IMR-90 (cell line): ENCODE measurements at regions not wholly inside any gene's neighbourhood (a gene's known extent, or its start where the extent isn't known, plus 50 kb on each side); places are given as distances from the start of the nearest gene placed in this dataset.
A peak's percentile ranks its signal among the peaks of the same experiment; 100 is the strongest.

Source experiments
- ATAC-seq: fragments of 200-7000 bp; cut with Tn5 transposase; 2 replicates; pipeline ENCODE4 v1.9.1; 2020; ENCODE audit warnings: low read depth, mild to moderate bottlenecking, moderate library complexity
- BruUV-seq: library from RNA; stranded (reverse); fragments of 400-500 nt; replicated peaks from 2 replicates; lab custom pipeline; 2021; lab: Mats Ljungman, UMichigan
- CTCF ChIA-PET: fragments of 300-600 bp; formaldehyde crosslinking; extraction: SDS; loops from one replicate; lab custom pipeline; 2021; ENCODE audit warnings: antibody characterized with exemption; lab: Yijun Ruan, JAX
- POLR2A ChIA-PET: fragments of 300-600 bp; sonication (Branson Sonifier 250); formaldehyde crosslinking; loops from one replicate; lab custom pipeline; 2022; ENCODE audit warnings: antibody characterized with exemption; ENCODE audit not compliant: unreplicated experiment; lab: Charles Lee
- DNase-seq: peaks from one replicate; pipeline ENCODE4 v3.0.0; 2013
- H2AFZ ChIP-seq: replicated peaks from 2 replicates; pipeline ENCODE3; 2013; ENCODE audit warnings: low read length, mild to moderate bottlenecking; ENCODE audit not compliant: poor library complexity
- H2AK5ac ChIP-seq: 2 replicates; pipeline ENCODE4 v1.6.1; 2013; ENCODE audit warnings: low read depth, low read length, inconsistent platforms
- H2AK9ac ChIP-seq: replicated peaks from 2 replicates; pipeline ENCODE3; 2013; ENCODE audit warnings: mild to moderate bottlenecking, low read depth, low read length, moderate library complexity; ENCODE audit not compliant: poor library complexity
- H2BK120ac ChIP-seq: 2 replicates; pipeline ENCODE4 v1.6.1; 2013; ENCODE audit warnings: low read depth, low read length, inconsistent platforms
- H2BK15ac ChIP-seq: 3 replicates; pipeline ENCODE4 v1.6.1; 2013; ENCODE audit warnings: low read depth, low read length, inconsistent platforms
- H2BK20ac ChIP-seq: 2 replicates; pipeline ENCODE4 v1.6.1; 2013; ENCODE audit warnings: low read depth, mild to moderate bottlenecking, inconsistent platforms, low read length, moderate library complexity
- H2BK5ac ChIP-seq: 2 replicates; pipeline ENCODE4 v1.6.1; 2013; ENCODE audit warnings: mild to moderate bottlenecking, low read depth, low read length, inconsistent platforms; ENCODE audit not compliant: poor library complexity, severe bottlenecking
- H3K14ac ChIP-seq: replicated peaks from 2 replicates; pipeline ENCODE4 v1.6.1; 2013; ENCODE audit warnings: low read depth, low read length, inconsistent platforms
- H3K18ac ChIP-seq: 2 replicates; pipeline ENCODE4 v1.6.1; 2013; ENCODE audit warnings: low read depth, low read length, control low read depth
- H3K23ac ChIP-seq: 2 replicates; pipeline ENCODE4 v1.6.1; 2013; ENCODE audit warnings: low read depth, low read length, inconsistent platforms
- H3K27ac ChIP-seq: 2 replicates; pipeline ENCODE4 v1.5.1; 2013; ENCODE audit warnings: mild to moderate bottlenecking, control low read depth, low read length; ENCODE audit not compliant: insufficient read depth
- H3K27me3 ChIP-seq: 2 replicates; pipeline ENCODE4 v1.6.1; 2013; ENCODE audit warnings: low read length; ENCODE audit not compliant: control insufficient read depth, insufficient read depth
- H3K36me3 ChIP-seq: 2 replicates; pipeline ENCODE4 v1.6.1; 2013; ENCODE audit warnings: low read length, mixed read lengths; ENCODE audit not compliant: control insufficient read depth, insufficient read depth
- H3K4ac ChIP-seq: 2 replicates; pipeline ENCODE4 v1.6.1; 2013; ENCODE audit warnings: low read depth, low read length, inconsistent platforms
- H3K4me1 ChIP-seq: 2 replicates; pipeline ENCODE4 v1.6.1; 2013; ENCODE audit warnings: low read length, mixed read lengths; ENCODE audit not compliant: control insufficient read depth, insufficient read depth
- H3K4me2 ChIP-seq: 2 replicates; pipeline ENCODE4 v1.6.1; 2013; ENCODE audit warnings: low read depth, mild to moderate bottlenecking, control low read depth, low read length, moderate library complexity
- H3K4me3 ChIP-seq: 2 replicates; pipeline ENCODE4 v1.5.1; 2013; ENCODE audit warnings: low read depth, mild to moderate bottlenecking, control low read depth, low read length, moderate library complexity; ENCODE audit not compliant: insufficient read depth
- H3K56ac ChIP-seq: 2 replicates; pipeline ENCODE4 v1.6.1; 2013; ENCODE audit warnings: low read length, inconsistent platforms; ENCODE audit not compliant: insufficient read depth; ENCODE audit errors: extremely low read depth
- H3K79me1 ChIP-seq, 2 experiments: 2 replicates each; pipeline ENCODE4 v1.6.1; 2013; ENCODE audit warnings: low read length in 2 of 2, inconsistent platforms in 1 of 2, low read depth in 1 of 2
- H3K9ac ChIP-seq: 2 replicates; pipeline ENCODE4 v1.6.1; 2013; ENCODE audit warnings: low read depth, low read length, control low read depth
- H3K9me1 ChIP-seq: 2 replicates; pipeline ENCODE4 v1.6.1; 2013; ENCODE audit warnings: low read length, inconsistent platforms; ENCODE audit not compliant: insufficient read depth
- H3K9me3 ChIP-seq: 2 replicates; pipeline ENCODE4 v1.6.1; 2013; ENCODE audit warnings: low read length; ENCODE audit not compliant: control insufficient read depth, insufficient read depth
- H4K20me1 ChIP-seq: 2 replicates; pipeline ENCODE4 v1.6.1; 2013; ENCODE audit warnings: low read length, inconsistent platforms; ENCODE audit not compliant: insufficient read depth
- H4K5ac ChIP-seq: 2 replicates; pipeline ENCODE4 v1.6.1; 2013; ENCODE audit warnings: mild to moderate bottlenecking, low read depth, low read length, control low read depth
- H4K8ac ChIP-seq, 2 experiments: 2 replicates each; pipeline ENCODE4 v1.6.1; 2013; ENCODE audit warnings: low read depth in 2 of 2, low read length in 2 of 2, control low read depth in 1 of 2, inconsistent platforms in 1 of 2
- H4K91ac ChIP-seq: 2 replicates; pipeline ENCODE4 v1.6.1; 2013; ENCODE audit warnings: low read depth, low read length, inconsistent platforms; ENCODE audit not compliant: insufficient read depth
- MAFK ChIP-seq: IDR thresholded peaks from 2 replicates; pipeline ENCODE4 v1.6.1; 2012; ENCODE audit warnings: low read depth, low read length, improper control_type of control experiment
- WGBS, 2 experiments: methylation state at CpG; one replicate each; pipeline versions ENCODE4 v1.1.5 to v1.1.7; 2013; ENCODE audit warnings: missing lambda C conversion rate in 2 of 2; ENCODE audit not compliant: insufficient read length in 1 of 2; ENCODE audit errors: extremely low coverage in 2 of 2; 5-methylcytosine and 5-hydroxymethylcytosine counted together
- dilution Hi-C: fragments of 300-500 bp; cut with HindIII; formaldehyde crosslinking; loops from one replicate; pipeline ENCODE4 v1.14.3; 2018; ENCODE audit warnings: low sequenced_read_pairs; ENCODE audit not compliant: unreplicated experiment
- in situ Hi-C: fragments of 300-500 bp; cut with MboI; formaldehyde crosslinking; loops from 3 replicates; pipeline ENCODE4 v1.14.3; 2019; ENCODE audit warnings: low sequenced_read_pairs, inconsistent platforms, mixed read lengths
- intact Hi-C: fragments of 100-400 bp; cut with micrococcal nuclease; formaldehyde crosslinking; loops from 2 replicates; pipeline ENCODE4 v1.10.0; 2022
- TF ChIP-seq, protein P1 (sequence below): fragments of 150-350 bp; IDR thresholded peaks from 2 replicates; pipeline ENCODE4 v1.6.1; 2017; ENCODE audit warnings: mild to moderate bottlenecking, antibody characterized with exemption, low read length, low read depth

DNA sequence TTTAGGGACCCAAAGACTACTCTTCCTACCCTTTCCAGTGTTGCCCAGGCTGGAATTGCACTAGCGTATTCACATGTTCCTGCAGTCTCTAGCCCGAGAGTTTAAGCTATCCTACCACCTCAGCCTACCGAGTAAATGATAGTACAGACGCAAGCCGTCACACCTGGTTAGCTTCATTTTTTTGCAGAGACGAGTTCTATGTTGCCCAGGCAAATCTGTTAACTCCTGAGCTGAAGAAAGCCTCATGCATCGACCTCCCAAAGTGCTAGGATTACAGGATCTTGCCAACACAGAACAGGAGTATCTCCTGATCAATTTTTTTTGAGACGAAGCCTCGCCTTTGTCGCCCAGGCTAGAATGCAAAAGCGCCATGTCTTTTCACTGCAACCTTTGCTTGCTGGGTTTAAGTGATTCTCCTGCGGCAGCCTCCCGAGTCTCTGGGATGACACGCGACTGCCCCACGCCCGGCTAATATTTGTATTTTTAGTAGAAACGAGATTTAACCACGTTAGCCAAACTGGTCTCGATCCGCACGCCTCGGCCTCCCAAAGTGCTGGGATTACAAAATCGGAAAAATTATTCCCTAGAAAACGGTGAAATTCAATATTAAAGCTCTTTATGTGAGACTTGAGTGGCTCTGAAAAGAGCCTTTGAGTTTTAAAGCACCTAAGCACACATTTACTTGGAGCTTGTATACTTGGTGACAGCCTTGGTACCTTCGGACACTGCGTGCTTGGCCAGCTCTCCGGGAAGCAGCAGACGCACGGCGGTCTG, 128.5 kb downstream of the HFE start:
- Histone ChIP-seq H3K36me3 (no peaks in the 10 kb centered on the region), H3K4me3 (peak overlapping the region; percentile 46), H3K56ac (peak overlapping the region; percentile 5; the same call in 1 of the 2 replicates), H2AFZ (peak overlapping the region; percentile 55), H2AK5ac (no peak overlapping the region), H4K5ac (no peak overlapping the region), H3K27me3 (no peaks in the 10 kb centered on the region), H3K9me3 (no peaks in the 10 kb centered on the region), H3K79me1 (no peaks in the 10 kb centered on the region; a peak in 1 of 4 replicates), H4K20me1 (peaks cover 5% of the 10 kb centered on the region), H3K4me1 (no peaks in the 10 kb centered on the region), H3K23ac (peak overlapping the region; percentile 65; the same call in 1 of the 2 replicates), H2BK20ac (no peak overlapping the region), H4K8ac (no peak overlapping the region; a peak in 1 of 4 replicates), H3K14ac (peak overlapping the region; percentile 5), H3K4me2 (peak overlapping the region; percentile 81), H3K9ac (peak overlapping the region; percentile 69), H2BK5ac (peak overlapping the region; percentile 30), H3K27ac (peak overlapping the region; percentile 22), H2AK9ac (peak overlapping the region; percentile 51), H2BK15ac (no peak overlapping the region), H2BK120ac (no peak overlapping the region), H3K9me1 (no peaks in the 10 kb centered on the region), H4K91ac (no peak overlapping the region), H3K4ac (no peak overlapping the region), H3K18ac (peak overlapping the region; percentile 1; the same call in 1 of the 2 replicates)
- POLR2A ChIA-PET, result interaction anchor here (0.6 to 3.0 kb wide), 22 partner anchors 8 to 1677 kb away, joined by 3 to 50 read pairs (median 6); a partner anchor contains a TSS
- ATAC-seq (peak; percentile 37), DNase-seq (peak; percentile 36)
- intact Hi-C loops (loop anchor here (1.0 kb wide), 2 partner anchors 9 to 10 kb away; no protein-coding TSS in a partner anchor), dilution Hi-C loops (no loop called here), in situ Hi-C loops (loop anchor here (25.0 kb wide), 1 partner anchor 1622 kb away; a partner anchor contains a TSS)
- 0% methylated on average over 13 of the region's 31 CpGs; no CpG with 5 or more reads in 1 of the 2 experiments for WGBS, 2 experiments
- TF ChIP-seq, protein P1, sequence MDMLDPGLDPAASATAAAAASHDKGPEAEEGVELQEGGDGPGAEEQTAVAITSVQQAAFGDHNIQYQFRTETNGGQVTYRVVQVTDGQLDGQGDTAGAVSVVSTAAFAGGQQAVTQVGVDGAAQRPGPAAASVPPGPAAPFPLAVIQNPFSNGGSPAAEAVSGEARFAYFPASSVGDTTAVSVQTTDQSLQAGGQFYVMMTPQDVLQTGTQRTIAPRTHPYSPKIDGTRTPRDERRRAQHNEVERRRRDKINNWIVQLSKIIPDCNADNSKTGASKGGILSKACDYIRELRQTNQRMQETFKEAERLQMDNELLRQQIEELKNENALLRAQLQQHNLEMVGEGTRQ, result no peak
- no peak for TF ChIP-seq MAFK
- CTCF ChIA-PET, result interaction anchor here (0.5 to 1.6 kb wide), 2 partner anchors 16 to 58 kb away, joined by 4 read pairs; a partner anchor contains a TSS
- no TSS peak for BruUV-seq
